H9 (cell line): ENCODE measurements at regions not wholly inside any gene's neighbourhood (a gene's known extent, or its start where the extent isn't known, plus 50 kb on each side); places are given as distances from the start of the nearest gene placed in this dataset.

ENCODE experiments used
- DNase-seq: peaks from one replicate; pipeline ENCODE4 v3.0.0-alpha.2; 2017
- H2AFZ ChIP-seq: one replicate; pipeline ENCODE4 v1.6.1; 2013; ENCODE audit warnings: mild to moderate bottlenecking, low read length, control low read depth, moderate library complexity
- H2AK5ac ChIP-seq: 2 replicates; pipeline ENCODE4 v1.6.1; 2013; ENCODE audit warnings: low read length, control low read depth, mixed read lengths; ENCODE audit not compliant: insufficient read length
- H2BK120ac ChIP-seq: one replicate; pipeline ENCODE4 v1.6.1; 2013; ENCODE audit warnings: low read depth, mild to moderate bottlenecking, low read length, control low read depth, inconsistent platforms; ENCODE audit not compliant: poor library complexity, severe bottlenecking
- H2BK12ac ChIP-seq: 2 replicates; pipeline ENCODE4 v1.6.1; 2013; ENCODE audit warnings: low read length, control low read depth, mixed read lengths, low read depth; ENCODE audit not compliant: insufficient read length
- H2BK15ac ChIP-seq: 2 replicates; pipeline ENCODE4 v1.6.1; 2013; ENCODE audit warnings: low read depth, low read length, control low read depth
- H2BK20ac ChIP-seq: one replicate; pipeline ENCODE4 v1.6.1; 2013; ENCODE audit warnings: low read depth, mild to moderate bottlenecking, low read length, control low read depth, inconsistent platforms; ENCODE audit not compliant: poor library complexity, severe bottlenecking
- H2BK5ac ChIP-seq: 2 replicates; pipeline ENCODE4 v1.6.1; 2013; ENCODE audit warnings: low read length, control low read depth, mixed read lengths; ENCODE audit not compliant: insufficient read length
- H3K14ac ChIP-seq: 2 replicates; pipeline ENCODE4 v1.6.1; 2013; ENCODE audit warnings: low read length, control low read depth; ENCODE audit not compliant: insufficient read depth
- H3K18ac ChIP-seq: 2 replicates; pipeline ENCODE4 v1.6.1; 2013; ENCODE audit warnings: low read depth, mild to moderate bottlenecking, mixed read lengths, low read length, control low read depth; ENCODE audit not compliant: insufficient read length
- H3K23ac ChIP-seq: 2 replicates; pipeline ENCODE4 v1.6.1; 2013; ENCODE audit warnings: low read length, control low read depth, mixed read lengths, low read depth; ENCODE audit not compliant: insufficient read length
- H3K23me2 ChIP-seq: 2 replicates; pipeline ENCODE4 v1.6.1; 2013; ENCODE audit warnings: low read depth, mild to moderate bottlenecking, mixed read lengths, low read length, control low read depth; ENCODE audit not compliant: insufficient read length, poor library complexity, severe bottlenecking
- H3K27ac ChIP-seq: 2 replicates; pipeline ENCODE4 v1.5.1; 2013; ENCODE audit warnings: low read length, control low read depth, mixed read lengths, low read depth; ENCODE audit not compliant: insufficient read length
- H3K27me3 ChIP-seq: 2 replicates; pipeline ENCODE4 v1.6.1; 2013; ENCODE audit warnings: low read length, control low read depth, inconsistent platforms; ENCODE audit not compliant: insufficient read depth
- H3K4ac ChIP-seq: 2 replicates; pipeline ENCODE4 v1.6.1; 2013; ENCODE audit warnings: low read depth, mild to moderate bottlenecking, control low read depth, inconsistent platforms, low read length, moderate library complexity
- H3K4me1 ChIP-seq: 2 replicates; pipeline ENCODE4 v1.6.1; 2013; ENCODE audit warnings: low read length, control low read depth, inconsistent platforms; ENCODE audit not compliant: insufficient read depth
- H3K4me2 ChIP-seq: 2 replicates; pipeline ENCODE4 v1.6.1; 2013; ENCODE audit warnings: low read length, control low read depth, mixed read lengths; ENCODE audit not compliant: insufficient read length, insufficient read depth
- H3K56ac ChIP-seq: 2 replicates; pipeline ENCODE4 v1.6.1; 2013; ENCODE audit warnings: low read depth, mild to moderate bottlenecking, mixed read lengths, low read length, control low read depth; ENCODE audit not compliant: insufficient read length
- H3K79me1 ChIP-seq: 2 replicates; pipeline ENCODE4 v1.6.1; 2013; ENCODE audit warnings: low read depth, mild to moderate bottlenecking, moderate library complexity, low read length, control low read depth, inconsistent platforms; ENCODE audit not compliant: insufficient read depth, poor library complexity, severe bottlenecking
- H3K79me2 ChIP-seq: 2 replicates; pipeline ENCODE4 v1.6.1; 2013; ENCODE audit warnings: low read length, control low read depth, inconsistent platforms; ENCODE audit not compliant: insufficient read depth
- H3K9ac ChIP-seq: 2 replicates; pipeline ENCODE4 v1.6.1; 2013; ENCODE audit warnings: low read length, control low read depth, mixed read lengths; ENCODE audit not compliant: insufficient read length; ENCODE audit errors: extremely low read depth
- H3K9me3 ChIP-seq: one replicate; pipeline ENCODE4 v1.6.1; 2013; ENCODE audit warnings: low read depth, low read length, inconsistent platforms; ENCODE audit not compliant: control insufficient read depth
- H3T11ph ChIP-seq: one replicate; pipeline ENCODE4 v1.6.1; 2013; ENCODE audit warnings: mild to moderate bottlenecking, low read length, control low read depth, inconsistent platforms
- H4K20me1 ChIP-seq: one replicate; pipeline ENCODE4 v1.6.1; 2013; ENCODE audit not compliant: control insufficient read depth, insufficient read length, insufficient read depth
- H4K5ac ChIP-seq: 2 replicates; pipeline ENCODE4 v1.6.1; 2013; ENCODE audit warnings: low read depth, mild to moderate bottlenecking, mixed read lengths, low read length, control low read depth; ENCODE audit not compliant: insufficient read length
- H4K8ac ChIP-seq: replicated peaks from 2 replicates; pipeline ENCODE4 v1.6.1; 2013; ENCODE audit warnings: low read length, control low read depth, mixed read lengths, low read depth; ENCODE audit not compliant: insufficient read length
- H4K91ac ChIP-seq: 2 replicates; pipeline ENCODE4 v1.6.1; 2013; ENCODE audit warnings: low read depth, mild to moderate bottlenecking, moderate library complexity, mixed read lengths, low read length, control low read depth; ENCODE audit not compliant: insufficient read length
- H3K27ac Mint-ChIP-seq, 3 experiments: 2 replicates in 2 of 3; 3 replicates in 1 of 3; pipeline ENCODE4 v1.8.0; 2020 to 2021; ENCODE audit warnings: mixed read lengths in 3 of 3, mild to moderate bottlenecking in 1 of 3, moderate library complexity in 1 of 3
- H3K27me3 Mint-ChIP-seq: 2 replicates; pipeline ENCODE4 v1.8.0; 2021; ENCODE audit warnings: low read depth, mild to moderate bottlenecking, moderate library complexity, mixed read lengths
- H3K36me3 Mint-ChIP-seq, 3 experiments: 2 replicates in 2 of 3; 3 replicates in 1 of 3; pipeline ENCODE4 v1.8.0; 2020 to 2021; ENCODE audit warnings: low read depth in 3 of 3, mixed read lengths in 3 of 3; ENCODE audit not compliant: insufficient read depth in 1 of 3
- H3K4me1 Mint-ChIP-seq, 2 experiments: 2 replicates each; pipeline ENCODE4 v1.8.0; 2020; ENCODE audit warnings: mixed read lengths in 2 of 2
- H3K4me3 Mint-ChIP-seq, 2 experiments: 2 replicates in 1 of 2; 3 replicates in 1 of 2; pipeline ENCODE4 v1.8.0; 2020 to 2021; ENCODE audit warnings: mild to moderate bottlenecking in 2 of 2, mixed read lengths in 2 of 2, moderate library complexity in 1 of 2
- H3K9me3 Mint-ChIP-seq, 2 experiments: 2 replicates in 1 of 2; 3 replicates in 1 of 2; pipeline ENCODE4 v1.8.0; 2020; ENCODE audit warnings: mild to moderate bottlenecking in 2 of 2, mixed read lengths in 2 of 2, moderate library complexity in 1 of 2
- CTCF ChIP-seq: fragments of 200-600 bp; sonication (generic); conservative IDR thresholded peaks from 3 replicates; pipeline ENCODE4 v1.8.0; 2021; ENCODE audit warnings: antibody characterized with exemption, mild to moderate bottlenecking
- WGBS: extraction: QIAGEN DNeasy Blood & Tissue Kit; methylation state at CpG from one replicate; pipeline ENCODE4 v1.1.7; 2013; ENCODE audit warnings: missing lambda C conversion rate, low lambda C conversion rate, mixed read lengths; ENCODE audit not compliant: insufficient read length; ENCODE audit errors: extremely low coverage; 5-methylcytosine and 5-hydroxymethylcytosine counted together

- WGBS, result no CpG with 5 or more reads among the region's 2 CpGs
Observed at GRCh38 chr5:111937094-111937493, 180.1 kb upstream of the NREP start.

More at GRCh38 chr5:111937094-111937493, 180.1 kb upstream of the NREP start:
- H3K4ac ChIP-seq, result no peak overlapping the region
- H2AFZ ChIP-seq, result no peak overlapping the region
- no peaks in the 10 kb centered on the region for H3K27me3 ChIP-seq
- H2AK5ac ChIP-seq, result no peak overlapping the region
- no peak overlapping the region for H3K9ac ChIP-seq
- H3K14ac ChIP-seq, result no peak overlapping the region
- no peaks in the 10 kb centered on the region for H3K27me3 Mint-ChIP-seq
- H4K20me1 ChIP-seq, result no peaks in the 10 kb centered on the region
- no peak overlapping the region for H3T11ph ChIP-seq
- no peaks in the 10 kb centered on the region for H3K36me3 Mint-ChIP-seq
- no peaks in the 10 kb centered on the region for H3K9me3 Mint-ChIP-seq
- H3K27ac Mint-ChIP-seq, result no peak overlapping the region; a peak in 1 of 7 replicates
- peaks cover 14 to 18% of the 10 kb centered on the region in 2 experiments for H3K4me1 Mint-ChIP-seq
- no peak overlapping the region for H3K56ac ChIP-seq
- no peak overlapping the region for H2BK20ac ChIP-seq
- H4K5ac ChIP-seq, result no peak overlapping the region
- no peak overlapping the region for H3K27ac ChIP-seq
- H2BK120ac ChIP-seq, result no peak overlapping the region
- no peak overlapping the region for H2BK5ac ChIP-seq
- H3K23ac ChIP-seq, result no peak overlapping the region
- H4K91ac ChIP-seq, result no peak overlapping the region
- H3K4me1 ChIP-seq, result 0 out of 2 replicates have a peak, but pooled peaks cover 2% of the 10 kb centered on the region
- H3K4me3 Mint-ChIP-seq, result no peak overlapping the region
- TF ChIP-seq CTCF, result no peak
- DNase-seq, result no peak
- no peak overlapping the region for H2BK15ac ChIP-seq
- no peaks in the 10 kb centered on the region for H3K79me1 ChIP-seq
- no peak overlapping the region for H3K4me2 ChIP-seq
- no peaks in the 10 kb centered on the region for H3K23me2 ChIP-seq
- H4K8ac ChIP-seq, result no peak overlapping the region
- no peak overlapping the region for H2BK12ac ChIP-seq
- no peaks in the 10 kb centered on the region for H3K79me2 ChIP-seq
- H3K9me3 ChIP-seq, result no peaks in the 10 kb centered on the region
- H3K18ac ChIP-seq, result no peak overlapping the region
